ENCODE measurements at regions not wholly inside any gene's neighbourhood (a gene's known extent, or its start where the extent isn't known, plus 50 kb on each side); places are given as distances from the start of the nearest gene placed in this dataset.

DNA sequence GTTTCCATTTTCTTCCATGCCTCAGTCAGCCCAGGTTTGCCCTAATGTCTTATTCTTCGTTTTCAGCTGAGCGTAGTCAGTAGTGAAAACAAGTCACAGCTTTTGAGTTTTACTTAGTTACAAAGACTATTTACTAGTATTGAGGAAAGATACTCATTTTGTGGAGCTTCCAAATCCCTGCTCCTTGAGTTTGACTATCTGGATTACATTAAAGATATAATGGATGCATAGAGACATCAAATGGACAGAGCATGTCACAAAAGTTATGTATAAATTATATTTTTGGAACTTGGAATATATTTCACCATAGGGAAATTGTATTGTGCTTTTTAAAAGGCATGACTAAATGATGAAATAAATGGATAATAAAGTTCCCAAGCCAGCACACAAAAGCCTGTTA is 54.6 kb upstream of the AKAP13 start:
- DNase-seq (ENCODE audit: extremely low spot score) = no peak
- POLR2A ChIA-PET = no interaction called here
- CTCF ChIA-PET = interaction anchor here (0.9 to 6.1 kb wide), 9 partner anchors 9 to 121 kb away, joined by 3 to 54 read pairs (median 5); no protein-coding TSS in a partner anchor
- TF ChIP-seq, protein P1, sequence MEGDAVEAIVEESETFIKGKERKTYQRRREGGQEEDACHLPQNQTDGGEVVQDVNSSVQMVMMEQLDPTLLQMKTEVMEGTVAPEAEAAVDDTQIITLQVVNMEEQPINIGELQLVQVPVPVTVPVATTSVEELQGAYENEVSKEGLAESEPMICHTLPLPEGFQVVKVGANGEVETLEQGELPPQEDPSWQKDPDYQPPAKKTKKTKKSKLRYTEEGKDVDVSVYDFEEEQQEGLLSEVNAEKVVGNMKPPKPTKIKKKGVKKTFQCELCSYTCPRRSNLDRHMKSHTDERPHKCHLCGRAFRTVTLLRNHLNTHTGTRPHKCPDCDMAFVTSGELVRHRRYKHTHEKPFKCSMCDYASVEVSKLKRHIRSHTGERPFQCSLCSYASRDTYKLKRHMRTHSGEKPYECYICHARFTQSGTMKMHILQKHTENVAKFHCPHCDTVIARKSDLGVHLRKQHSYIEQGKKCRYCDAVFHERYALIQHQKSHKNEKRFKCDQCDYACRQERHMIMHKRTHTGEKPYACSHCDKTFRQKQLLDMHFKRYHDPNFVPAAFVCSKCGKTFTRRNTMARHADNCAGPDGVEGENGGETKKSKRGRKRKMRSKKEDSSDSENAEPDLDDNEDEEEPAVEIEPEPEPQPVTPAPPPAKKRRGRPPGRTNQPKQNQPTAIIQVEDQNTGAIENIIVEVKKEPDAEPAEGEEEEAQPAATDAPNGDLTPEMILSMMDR (IDR thresholded peaks at IDR 0.05; ENCODE audit: control extremely low read depth, extremely low read depth, low read depth, missing control alignments) = no peak

DNA sequence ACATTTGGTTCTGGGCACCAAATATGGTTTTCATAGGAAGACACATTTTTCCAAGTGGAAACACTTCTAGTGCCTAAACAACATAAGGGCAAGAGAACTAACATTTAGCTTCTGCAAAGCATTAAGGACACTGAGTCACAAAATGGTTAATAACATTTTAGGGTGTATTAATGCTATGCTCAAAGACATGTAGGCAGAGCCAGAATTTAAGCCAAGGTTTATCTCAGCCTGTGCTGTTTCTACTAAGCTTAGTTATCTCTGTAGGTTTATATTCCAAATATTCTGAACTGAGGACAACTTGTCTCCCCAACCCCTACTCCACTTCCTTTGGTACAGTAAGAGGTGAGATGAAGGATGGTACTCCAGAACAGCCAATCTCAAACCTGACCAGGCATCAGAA is 54.1 kb upstream of the AKAP13 start:
- ChIA-PET CTCF (interaction anchor here (0.9 to 6.1 kb wide), 11 partner anchors 9 to 163 kb away, joined by 3 to 54 read pairs (median 4); no protein-coding TSS in a partner anchor), POLR2A (no interaction called here)
- DNase-seq (ENCODE audit: extremely low spot score) = no peak
- TF ChIP-seq, protein P1 (IDR thresholded peaks at IDR 0.05; ENCODE audit: control extremely low read depth, extremely low read depth, low read depth, missing control alignments) = no peak

DNA sequence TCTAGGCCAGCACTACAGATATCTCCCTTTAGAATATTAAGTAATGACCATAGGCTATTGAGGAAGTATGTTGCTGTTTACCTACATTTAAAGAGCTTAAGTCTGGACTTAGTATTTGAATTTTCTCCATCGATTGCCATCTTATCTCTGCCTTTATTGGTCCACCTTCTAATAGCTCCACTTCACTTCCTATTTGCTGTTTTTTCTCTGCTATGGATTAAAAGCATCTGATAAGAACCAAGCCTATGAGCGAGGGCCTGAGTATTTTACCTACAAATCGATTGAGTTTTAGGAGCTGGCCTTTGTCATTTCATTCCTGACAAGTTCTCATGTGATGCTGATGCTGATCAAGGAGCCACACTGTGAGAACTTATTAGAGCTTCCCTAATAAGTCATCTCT is 52.6 kb upstream of the AKAP13 start:
- TF ChIP-seq, protein P1 (IDR thresholded peaks at IDR 0.05; ENCODE audit: control extremely low read depth, extremely low read depth, low read depth, missing control alignments) = no peak
- DNase-seq (ENCODE audit: extremely low spot score) = no peak
- ChIA-PET POLR2A (interaction anchor here (0.7 to 1.8 kb wide), 3 partner anchors 9 to 65 kb away, joined by 6 to 8 read pairs (median 8); no protein-coding TSS in a partner anchor), CTCF (interaction anchor here (0.8 to 6.1 kb wide), 9 partner anchors 9 to 86 kb away, joined by 3 to 54 read pairs (median 6); no protein-coding TSS in a partner anchor)

DNA sequence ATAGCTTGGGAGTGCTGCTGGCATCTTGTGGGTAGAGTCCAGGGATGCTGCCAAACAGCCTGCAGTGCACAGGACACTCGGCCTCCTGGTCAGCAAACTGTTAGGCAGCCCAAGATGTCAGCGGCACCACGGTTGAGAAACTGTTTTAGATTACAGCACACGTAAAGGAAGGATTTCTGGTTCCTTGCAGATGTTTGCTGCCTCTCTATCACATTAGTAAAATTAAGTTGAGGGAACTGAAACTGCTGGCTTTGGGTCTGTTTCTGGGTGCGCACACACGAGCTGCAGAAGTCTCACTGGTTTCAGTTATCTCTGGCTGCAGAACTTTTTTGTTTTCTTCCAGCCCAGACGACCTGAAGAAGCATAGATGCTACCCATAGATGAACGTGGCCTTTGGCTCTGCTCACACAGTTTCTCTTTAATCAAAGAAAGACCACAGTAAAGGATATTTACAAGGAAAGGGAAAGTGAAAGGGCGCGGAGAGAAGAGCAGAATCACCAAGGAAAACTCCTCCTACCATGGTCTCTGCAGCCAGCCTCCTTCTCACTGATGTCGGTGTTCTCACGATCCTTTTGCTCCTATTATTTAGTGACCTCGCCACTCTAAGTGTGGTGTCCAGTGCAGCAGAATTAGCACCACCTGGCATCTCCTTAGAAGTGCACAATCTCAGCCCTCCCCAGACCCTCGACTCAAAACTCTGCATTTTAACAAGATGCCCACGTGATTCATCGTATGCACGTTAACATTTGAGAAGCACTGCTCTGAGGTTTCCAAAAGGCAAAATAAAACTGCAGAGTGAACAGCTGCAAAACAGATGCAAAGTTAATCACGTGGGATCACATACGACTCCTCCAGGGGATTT is 50.6 kb upstream of the AKAP13 start:
- DNase-seq (ENCODE audit: extremely low spot score) = peak; percentile 76
- ChIA-PET POLR2A (interaction anchor here (0.8 to 1.8 kb wide), 4 partner anchors 11 to 51 kb away, joined by 4 to 6 read pairs (median 4); partner anchors contain the start of gene AKAP13), CTCF (interaction anchor here (0.9 to 6.1 kb wide), 18 partner anchors 9 to 175 kb away, joined by 3 to 54 read pairs (median 7); no protein-coding TSS in a partner anchor)
- TF ChIP-seq, protein P1 (IDR thresholded peaks at IDR 0.05; ENCODE audit: control extremely low read depth, extremely low read depth, low read depth, missing control alignments) = no peak

Measured in GM10248 (cell line).